Uterus (tissue), 2 donors: ENCODE measurements at regions not wholly inside any gene's neighbourhood (a gene's known extent, or its start where the extent isn't known, plus 50 kb on each side); places are given as distances from the start of the nearest gene placed in this dataset.

Source experiments
- POLR2A ChIP-seq, 2 donors: fragments of 450-650 bp; IDR thresholded peaks; one replicate each; pipeline ENCODE4 v1.6.1; 2016; ENCODE audit warnings: antibody characterized with exemption in 2 of 2, mild to moderate bottlenecking in 1 of 2, moderate library complexity in 1 of 2
- TF ChIP-seq, protein P1 (sequence below), 4 experiments: fragments of 200-600 bp in 2 of 4; fragments of 450-650 bp in 2 of 4; sonication (generic) in 2 of 4; IDR thresholded peaks; one replicate each; pipeline ENCODE4 v1.5.1; 2016 to 2019; ENCODE audit warnings: antibody characterized with exemption in 4 of 4, mild to moderate bottlenecking in 2 of 4, moderate library complexity in 1 of 4

DNA sequence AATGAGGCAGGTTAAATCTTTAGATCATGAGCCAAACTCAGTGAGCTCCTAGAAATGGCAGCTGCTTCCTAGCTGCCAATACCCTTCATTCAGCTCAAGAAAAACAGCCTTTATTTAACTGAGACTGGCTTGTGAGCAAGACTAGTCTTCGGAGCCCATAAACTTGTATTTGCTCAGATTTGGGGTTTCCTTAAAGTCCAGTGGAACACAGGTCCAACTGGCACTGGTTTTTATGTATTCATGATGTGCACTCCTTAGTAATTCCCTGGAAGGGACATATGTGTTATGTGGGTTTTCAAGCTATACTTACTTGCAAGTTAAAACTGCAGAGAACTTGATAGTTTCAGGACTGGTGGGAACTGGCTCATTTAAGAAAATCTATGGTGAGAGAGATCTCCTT is 380.1 kb upstream of the TMEM132C start:
- TF ChIP-seq, protein P1, sequence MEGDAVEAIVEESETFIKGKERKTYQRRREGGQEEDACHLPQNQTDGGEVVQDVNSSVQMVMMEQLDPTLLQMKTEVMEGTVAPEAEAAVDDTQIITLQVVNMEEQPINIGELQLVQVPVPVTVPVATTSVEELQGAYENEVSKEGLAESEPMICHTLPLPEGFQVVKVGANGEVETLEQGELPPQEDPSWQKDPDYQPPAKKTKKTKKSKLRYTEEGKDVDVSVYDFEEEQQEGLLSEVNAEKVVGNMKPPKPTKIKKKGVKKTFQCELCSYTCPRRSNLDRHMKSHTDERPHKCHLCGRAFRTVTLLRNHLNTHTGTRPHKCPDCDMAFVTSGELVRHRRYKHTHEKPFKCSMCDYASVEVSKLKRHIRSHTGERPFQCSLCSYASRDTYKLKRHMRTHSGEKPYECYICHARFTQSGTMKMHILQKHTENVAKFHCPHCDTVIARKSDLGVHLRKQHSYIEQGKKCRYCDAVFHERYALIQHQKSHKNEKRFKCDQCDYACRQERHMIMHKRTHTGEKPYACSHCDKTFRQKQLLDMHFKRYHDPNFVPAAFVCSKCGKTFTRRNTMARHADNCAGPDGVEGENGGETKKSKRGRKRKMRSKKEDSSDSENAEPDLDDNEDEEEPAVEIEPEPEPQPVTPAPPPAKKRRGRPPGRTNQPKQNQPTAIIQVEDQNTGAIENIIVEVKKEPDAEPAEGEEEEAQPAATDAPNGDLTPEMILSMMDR (IDR thresholded peaks at IDR 0.05): no peak
- no peak for TF ChIP-seq POLR2A (IDR thresholded peaks at IDR 0.05)
